ENCODE measurements at regions not wholly inside any gene's neighbourhood (a gene's known extent, or its start where the extent isn't known, plus 50 kb on each side); places are given as distances from the start of the nearest gene placed in this dataset.
"Not testable (repeated sequence)": the region's sequence is repeated elsewhere in the genome, so short reads cannot be mapped to it uniquely, and the experiment has no call there.

GRCh38 chr13:89393758-89394304, 1722.7 kb downstream of the SLITRK5 start:
- H3K27ac ChIP-seq: no peak overlapping the region
- in situ Hi-C loops (cut with MboI; ENCODE audit: low pct_ligation_motif_present in 1 of 4, low pct_unique_long_range_greater_than_20kb in 1 of 4, low sequenced_read_pairs in 3 of 4): no loop called here
- intact Hi-C loops (cut with DNase I; ENCODE audit: low total_unique reads): no loop called here
- no peak for DNase-seq
- no peaks in the 10 kb centered on the region for H3K4me1 ChIP-seq
- H3K36me3 ChIP-seq: no peaks in the 10 kb centered on the region
- no peaks in the 10 kb centered on the region for H3K9me3 ChIP-seq
- H3K27me3 ChIP-seq: no peaks in the 10 kb centered on the region
- WGBS, 2 donors (ENCODE audit: low coverage in 1 of 2): 37 to 42% methylated on average over 3 to 4 of the region's 4 CpGs
- H3K4me3 ChIP-seq: no peak overlapping the region
- TF ChIP-seq POLR2A (IDR thresholded peaks at IDR 0.05) (no peak), POLR2AphosphoS5 (IDR thresholded peaks at IDR 0.05) (no peak)

GRCh38 chr13:89401264-89401675, 1730.1 kb downstream of the SLITRK5 start:
- no peaks in the 10 kb centered on the region for H3K4me1 ChIP-seq
- H3K27me3 ChIP-seq: no peaks in the 10 kb centered on the region
- 21 to 32% methylated on average over 2 of the region's 2 CpGs for WGBS, 2 donors (ENCODE audit: low coverage in 1 of 2)
- in situ Hi-C loops (cut with MboI; ENCODE audit: low pct_ligation_motif_present in 1 of 4, low pct_unique_long_range_greater_than_20kb in 1 of 4, low sequenced_read_pairs in 3 of 4) (no loop called here), intact Hi-C loops (cut with DNase I; ENCODE audit: low total_unique reads) (no loop called here)
- H3K4me3 ChIP-seq: no peak overlapping the region
- H3K36me3 ChIP-seq: no peaks in the 10 kb centered on the region
- TF ChIP-seq EP300 (IDR thresholded peaks at IDR 0.05; ENCODE audit: low read depth): no peak
- no peak for TF ChIP-seq POLR2AphosphoS5 (IDR thresholded peaks at IDR 0.05)
- TF ChIP-seq CTCF (IDR thresholded peaks at IDR 0.05): no peak
- DNase-seq: no peak
- no peak overlapping the region for H3K27ac ChIP-seq
- peaks cover 0 to 3% of the 10 kb centered on the region in 2 donors for H3K9me3 ChIP-seq

- intact Hi-C loops (cut with DNase I; ENCODE audit: low total_unique reads): no loop called here
- Histone ChIP-seq H3K27ac (no peak overlapping the region), H3K27me3 (no peaks in the 10 kb centered on the region), H3K4me3 (no peak overlapping the region), H3K9me3 (peaks cover 0 to 3% of the 10 kb centered on the region in 2 donors), H3K36me3 (no peaks in the 10 kb centered on the region), H3K4me1 (no peaks in the 10 kb centered on the region)
- TF ChIP-seq EP300 (IDR thresholded peaks at IDR 0.05; ENCODE audit: low read depth) (no peak), POLR2AphosphoS5 (IDR thresholded peaks at IDR 0.05) (no peak), POLR2A (IDR thresholded peaks at IDR 0.05) (no peak), CTCF (IDR thresholded peaks at IDR 0.05) (no peak)
- no peak for DNase-seq
- WGBS, 2 donors (ENCODE audit: low coverage in 1 of 2): 87 to 100% methylated on average over 1 of the region's 1 CpG
- in situ Hi-C loops (cut with MboI; ENCODE audit: low pct_ligation_motif_present in 1 of 4, low pct_unique_long_range_greater_than_20kb in 1 of 4, low sequenced_read_pairs in 3 of 4): no loop called here
These were observed 1731.0 kb downstream of the SLITRK5 start for GRCh38 chr13:89402211-89402610.

- intact Hi-C loops (cut with DNase I; ENCODE audit: low total_unique reads); H3K4me1 ChIP-seq; H3K4me3 ChIP-seq; H3K27ac ChIP-seq; H3K27me3 ChIP-seq; H3K36me3 ChIP-seq; in situ Hi-C loops (cut with MboI; ENCODE audit: low pct_ligation_motif_present in 1 of 4, low pct_unique_long_range_greater_than_20kb in 1 of 4, low sequenced_read_pairs in 3 of 4); DNase-seq; H3K9me3 ChIP-seq: not testable (repeated sequence)
- 87 to 94% methylated on average over 6 of the region's 6 CpGs for WGBS, 2 donors (ENCODE audit: low coverage in 1 of 2)
These were observed 1734.9 kb downstream of the SLITRK5 start for GRCh38 chr13:89406096-89406495.

- Histone ChIP-seq H3K9me3 (peaks cover 0 to 3% of the 10 kb centered on the region in 2 donors), H3K36me3 (no peaks in the 10 kb centered on the region), H3K4me1 (no peaks in the 10 kb centered on the region), H3K4me3 (no peak overlapping the region), H3K27ac (no peak overlapping the region), H3K27me3 (no peaks in the 10 kb centered on the region)
- no peak for DNase-seq
- no peak for TF ChIP-seq EP300 (IDR thresholded peaks at IDR 0.05; ENCODE audit: low read depth)
- no peak for TF ChIP-seq CTCF (IDR thresholded peaks at IDR 0.05)
- no peak for TF ChIP-seq POLR2A (IDR thresholded peaks at IDR 0.05)
- no peak for TF ChIP-seq POLR2AphosphoS5 (IDR thresholded peaks at IDR 0.05)
- intact Hi-C loops (cut with DNase I; ENCODE audit: low total_unique reads): no loop called here
- WGBS, 2 donors (ENCODE audit: low coverage in 1 of 2): 41 to 43% methylated on average over 4 of the region's 4 CpGs
- in situ Hi-C loops (cut with MboI; ENCODE audit: low pct_ligation_motif_present in 1 of 4, low pct_unique_long_range_greater_than_20kb in 1 of 4, low sequenced_read_pairs in 3 of 4): no loop called here
These were observed 1736.2 kb downstream of the SLITRK5 start for GRCh38 chr13:89407357-89407756.
